Panc1 (cell line): ENCODE measurements at regions not wholly inside any gene's neighbourhood (a gene's known extent, or its start where the extent isn't known, plus 50 kb on each side); places are given as distances from the start of the nearest gene placed in this dataset.

ENCODE experiments used
- ATAC-seq: fragments of 200-7000 bp; cut with Tn5 transposase; 2 replicates; pipeline ENCODE4 v1.9.1; 2020; ENCODE audit warnings: mild to moderate bottlenecking, moderate library complexity
- BruUV-seq: library from RNA; stranded (reverse); fragments of 400-500 nt; replicated peaks from 2 replicates; lab custom pipeline; 2021; lab: Mats Ljungman, UMichigan
- CTCF ChIA-PET: fragments of 300-600 bp; sonication (Branson Sonifier 250); formaldehyde crosslinking; loops from one replicate; lab custom pipeline; 2022; ENCODE audit warnings: antibody characterized with exemption; lab: Charles Lee
- POLR2A ChIA-PET: fragments of 300-600 bp; sonication (Branson Sonifier 250); formaldehyde crosslinking; loops from one replicate; lab custom pipeline; 2022; ENCODE audit warnings: antibody characterized with exemption; lab: Charles Lee
- DNase-seq: peaks from one replicate; pipeline ENCODE4 v3.0.0-alpha.2; 2010; ENCODE audit warnings: low read depth, low spot score
- H3K27ac ChIP-seq: 2 replicates; pipeline ENCODE4 v1.5.1; 2011; ENCODE audit warnings: mild to moderate bottlenecking, low read length, inconsistent platforms
- H3K27me3 ChIP-seq: fragments of 200-500 bp; sonication (Bioruptor generic); 2 replicates; pipeline ENCODE4 v1.6.0; 2014; ENCODE audit warnings: low read length, inconsistent platforms; ENCODE audit not compliant: control insufficient read depth, insufficient read depth
- H3K36me3 ChIP-seq: fragments of 200-500 bp; sonication (Bioruptor generic); 2 replicates; pipeline ENCODE4 v1.5.1; 2014; ENCODE audit warnings: inconsistent platforms, mild to moderate bottlenecking, low read length, moderate library complexity; ENCODE audit not compliant: control insufficient read depth, insufficient read depth
- H3K4me1 ChIP-seq: 2 replicates; pipeline ENCODE4 v1.5.1; 2011; ENCODE audit warnings: inconsistent platforms, mild to moderate bottlenecking, low read length, moderate library complexity; ENCODE audit not compliant: control insufficient read depth, insufficient read depth
- H3K4me3 ChIP-seq, 2 experiments: 2 replicates each; pipeline ENCODE4 v1.5.1; 2011 to 2012; ENCODE audit warnings: low read depth in 2 of 2, low read length in 2 of 2, mild to moderate bottlenecking in 2 of 2, inconsistent platforms in 1 of 2, moderate library complexity in 1 of 2
- H3K9me3 ChIP-seq: fragments of 200-500 bp; sonication (Bioruptor generic); 2 replicates; pipeline ENCODE4 v1.5.1; 2014; ENCODE audit warnings: low read depth, mild to moderate bottlenecking, inconsistent platforms, low read length, moderate library complexity; ENCODE audit not compliant: control insufficient read depth, insufficient read depth
- POLR2AphosphoS5 ChIP-seq: IDR thresholded peaks from 2 replicates; pipeline ENCODE4 v1.6.1; 2012; ENCODE audit warnings: mild to moderate bottlenecking, low read depth, low read length, moderate library complexity
- SIN3A ChIP-seq: IDR thresholded peaks from 2 replicates; pipeline ENCODE4 v1.6.1; 2012; ENCODE audit warnings: low read depth, mild to moderate bottlenecking, low read length, moderate library complexity, borderline replicate concordance; ENCODE audit not compliant: insufficient read depth
- TCF7L2 ChIP-seq: IDR thresholded peaks from 2 replicates; pipeline ENCODE4 v1.6.1; 2011; ENCODE audit warnings: mild to moderate bottlenecking, low read depth, low read length, inconsistent platforms
- in situ Hi-C: cut with HindIII; loops from 2 replicates; pipeline ENCODE4 v1.10.0; 2016; ENCODE audit warnings: low sequenced_read_pairs, low pct_unique_long_range_greater_than_20kb
- intact Hi-C: fragments of 100-400 bp; cut with micrococcal nuclease; formaldehyde crosslinking; loops from one replicate; pipeline ENCODE4 v1.10.0; 2022; ENCODE audit not compliant: unreplicated experiment
- TF ChIP-seq, protein P1 (sequence below), 2 experiments: IDR thresholded peaks; 2 replicates each; pipeline ENCODE4 v1.6.1; 2011 to 2012; ENCODE audit warnings: low read depth in 2 of 2, control low read depth in 1 of 2, low read length in 1 of 2, mild to moderate bottlenecking in 1 of 2, moderate library complexity in 1 of 2; ENCODE audit not compliant: insufficient read depth in 1 of 2
- TF ChIP-seq, protein P2 (sequence below): fragments of 450-650 bp; IDR thresholded peaks from 2 replicates; pipeline ENCODE4 v1.5.1; 2017; ENCODE audit warnings: mild to moderate bottlenecking

DNA sequence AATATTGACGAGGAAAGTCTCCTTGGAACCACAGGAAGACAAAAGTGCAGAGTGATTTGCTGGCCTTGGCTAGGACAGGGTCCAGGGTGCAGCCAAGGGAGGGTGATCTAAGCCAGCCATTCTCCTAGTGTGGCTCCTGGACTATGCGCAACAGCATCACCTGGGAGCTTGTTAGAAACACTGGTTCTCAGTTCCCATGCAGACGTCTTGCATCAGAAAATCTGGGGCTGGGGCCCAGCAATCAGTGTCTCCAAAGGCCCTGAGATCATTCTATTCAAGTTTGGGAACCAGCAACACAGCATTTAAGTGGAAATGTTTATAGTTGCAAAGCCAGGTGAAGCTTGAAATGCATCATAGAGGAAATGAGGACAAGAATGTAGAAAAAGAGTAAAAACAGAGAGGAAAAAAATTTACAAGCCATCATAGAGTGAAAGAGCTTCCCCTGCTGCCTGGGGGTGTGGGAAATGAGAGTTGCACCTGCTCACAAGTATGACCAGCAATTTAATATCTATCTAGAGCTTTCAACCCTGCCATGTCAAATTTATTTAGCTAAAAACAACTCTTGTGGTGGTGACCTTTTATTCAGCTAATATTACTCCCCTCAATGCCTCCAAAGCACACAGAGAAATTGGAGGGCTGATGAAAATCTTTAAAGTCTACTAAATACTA is 54.4 kb upstream of the SEC11C start:
- Histone ChIP-seq H3K4me1 (no peaks in the 10 kb centered on the region), H3K36me3 (no peaks in the 10 kb centered on the region), H3K27ac (no peak overlapping the region), H3K27me3 (no peaks in the 10 kb centered on the region), H3K4me3 (no peak overlapping the region), H3K9me3 (no peaks in the 10 kb centered on the region)
- no TSS peak for BruUV-seq
- POLR2A ChIA-PET, result no interaction called here
- in situ Hi-C loops, result no loop called here
- TF ChIP-seq, protein P1, sequence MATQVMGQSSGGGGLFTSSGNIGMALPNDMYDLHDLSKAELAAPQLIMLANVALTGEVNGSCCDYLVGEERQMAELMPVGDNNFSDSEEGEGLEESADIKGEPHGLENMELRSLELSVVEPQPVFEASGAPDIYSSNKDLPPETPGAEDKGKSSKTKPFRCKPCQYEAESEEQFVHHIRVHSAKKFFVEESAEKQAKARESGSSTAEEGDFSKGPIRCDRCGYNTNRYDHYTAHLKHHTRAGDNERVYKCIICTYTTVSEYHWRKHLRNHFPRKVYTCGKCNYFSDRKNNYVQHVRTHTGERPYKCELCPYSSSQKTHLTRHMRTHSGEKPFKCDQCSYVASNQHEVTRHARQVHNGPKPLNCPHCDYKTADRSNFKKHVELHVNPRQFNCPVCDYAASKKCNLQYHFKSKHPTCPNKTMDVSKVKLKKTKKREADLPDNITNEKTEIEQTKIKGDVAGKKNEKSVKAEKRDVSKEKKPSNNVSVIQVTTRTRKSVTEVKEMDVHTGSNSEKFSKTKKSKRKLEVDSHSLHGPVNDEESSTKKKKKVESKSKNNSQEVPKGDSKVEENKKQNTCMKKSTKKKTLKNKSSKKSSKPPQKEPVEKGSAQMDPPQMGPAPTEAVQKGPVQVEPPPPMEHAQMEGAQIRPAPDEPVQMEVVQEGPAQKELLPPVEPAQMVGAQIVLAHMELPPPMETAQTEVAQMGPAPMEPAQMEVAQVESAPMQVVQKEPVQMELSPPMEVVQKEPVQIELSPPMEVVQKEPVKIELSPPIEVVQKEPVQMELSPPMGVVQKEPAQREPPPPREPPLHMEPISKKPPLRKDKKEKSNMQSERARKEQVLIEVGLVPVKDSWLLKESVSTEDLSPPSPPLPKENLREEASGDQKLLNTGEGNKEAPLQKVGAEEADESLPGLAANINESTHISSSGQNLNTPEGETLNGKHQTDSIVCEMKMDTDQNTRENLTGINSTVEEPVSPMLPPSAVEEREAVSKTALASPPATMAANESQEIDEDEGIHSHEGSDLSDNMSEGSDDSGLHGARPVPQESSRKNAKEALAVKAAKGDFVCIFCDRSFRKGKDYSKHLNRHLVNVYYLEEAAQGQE (IDR thresholded peaks at IDR 0.05; ENCODE audit: insufficient read depth in 1 of 2, low read depth in 2 of 2, low read length in 1 of 2), result no peak
- TF ChIP-seq TCF7L2 (no peak), SIN3A (no peak), POLR2AphosphoS5 (no peak)
- TF ChIP-seq, protein P2, sequence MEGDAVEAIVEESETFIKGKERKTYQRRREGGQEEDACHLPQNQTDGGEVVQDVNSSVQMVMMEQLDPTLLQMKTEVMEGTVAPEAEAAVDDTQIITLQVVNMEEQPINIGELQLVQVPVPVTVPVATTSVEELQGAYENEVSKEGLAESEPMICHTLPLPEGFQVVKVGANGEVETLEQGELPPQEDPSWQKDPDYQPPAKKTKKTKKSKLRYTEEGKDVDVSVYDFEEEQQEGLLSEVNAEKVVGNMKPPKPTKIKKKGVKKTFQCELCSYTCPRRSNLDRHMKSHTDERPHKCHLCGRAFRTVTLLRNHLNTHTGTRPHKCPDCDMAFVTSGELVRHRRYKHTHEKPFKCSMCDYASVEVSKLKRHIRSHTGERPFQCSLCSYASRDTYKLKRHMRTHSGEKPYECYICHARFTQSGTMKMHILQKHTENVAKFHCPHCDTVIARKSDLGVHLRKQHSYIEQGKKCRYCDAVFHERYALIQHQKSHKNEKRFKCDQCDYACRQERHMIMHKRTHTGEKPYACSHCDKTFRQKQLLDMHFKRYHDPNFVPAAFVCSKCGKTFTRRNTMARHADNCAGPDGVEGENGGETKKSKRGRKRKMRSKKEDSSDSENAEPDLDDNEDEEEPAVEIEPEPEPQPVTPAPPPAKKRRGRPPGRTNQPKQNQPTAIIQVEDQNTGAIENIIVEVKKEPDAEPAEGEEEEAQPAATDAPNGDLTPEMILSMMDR, result no peak
- DNase-seq, result no peak
- intact Hi-C loops, result no loop called here
- no peak for ATAC-seq
- CTCF ChIA-PET, result interaction anchor here (1.1 kb wide), 1 partner anchor 318 kb away, joined by 3 read pairs; no protein-coding TSS in a partner anchor

DNA sequence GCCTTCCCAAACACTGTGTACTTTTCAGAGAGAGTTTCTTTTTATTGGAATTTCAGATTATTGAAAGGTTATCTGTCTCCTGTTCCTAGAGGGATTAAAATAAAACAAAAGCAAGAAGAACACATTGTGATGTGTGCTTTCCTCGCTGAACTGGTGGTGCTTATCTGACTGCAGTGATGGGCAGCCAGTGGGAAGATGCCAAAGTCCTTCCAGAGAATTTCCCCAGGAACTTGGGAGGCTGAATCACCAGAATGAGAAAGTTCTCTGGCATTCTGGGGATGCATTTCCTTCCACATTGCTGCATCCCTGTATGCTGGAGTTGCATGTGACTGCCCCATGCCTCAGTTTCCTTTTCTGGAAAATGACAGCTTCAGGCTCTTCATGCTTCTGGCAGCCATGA is 53.9 kb upstream of the SEC11C start:
- CTCF ChIA-PET, result interaction anchor here (1.1 kb wide), 1 partner anchor 319 kb away, joined by 3 read pairs; no protein-coding TSS in a partner anchor
- TF ChIP-seq, protein P1 (IDR thresholded peaks at IDR 0.05; ENCODE audit: insufficient read depth in 1 of 2, low read depth in 2 of 2, low read length in 1 of 2), result no peak
- TF ChIP-seq, protein P2, result no peak
- TF ChIP-seq TCF7L2 (no peak), POLR2AphosphoS5 (no peak), SIN3A (no peak)
- intact Hi-C loops, result no loop called here

More for the DNA sequence above, 53.9 kb upstream of the SEC11C start:
- POLR2A ChIA-PET, result no interaction called here
- H3K4me1 ChIP-seq, result no peaks in the 10 kb centered on the region
- no peak overlapping the region for H3K27ac ChIP-seq
- H3K9me3 ChIP-seq, result no peaks in the 10 kb centered on the region
- no peaks in the 10 kb centered on the region for H3K27me3 ChIP-seq
- in situ Hi-C loops, result no loop called here
- no peak for DNase-seq
- no peak overlapping the region for H3K4me3 ChIP-seq
- BruUV-seq, result no TSS peak
- ATAC-seq, result no peak
- no peaks in the 10 kb centered on the region for H3K36me3 ChIP-seq
